ENCODE measurements at regions not wholly inside any gene's neighbourhood (a gene's known extent, or its start where the extent isn't known, plus 50 kb on each side); places are given as distances from the start of the nearest gene placed in this dataset.

DNA sequence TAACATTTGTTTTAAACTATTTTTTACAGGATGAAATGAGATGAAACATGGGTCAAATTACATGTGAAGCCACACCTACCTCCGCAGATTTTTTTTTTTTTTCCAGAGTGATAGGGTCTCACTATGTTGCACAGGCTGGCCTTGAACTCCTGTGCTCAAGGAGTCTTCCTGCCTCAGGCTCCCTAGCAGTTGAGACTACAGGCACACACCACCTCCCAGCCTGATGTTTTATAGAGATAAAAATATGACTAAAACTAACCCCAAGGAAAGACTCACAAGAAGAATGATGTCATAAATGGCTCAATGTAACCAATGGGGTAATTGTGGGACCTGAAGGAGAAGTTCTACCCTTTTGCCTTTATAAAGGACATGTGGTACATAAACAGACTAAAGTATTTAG is 52.3 kb upstream of the SOX6 start:
- TF ChIP-seq, protein P1, sequence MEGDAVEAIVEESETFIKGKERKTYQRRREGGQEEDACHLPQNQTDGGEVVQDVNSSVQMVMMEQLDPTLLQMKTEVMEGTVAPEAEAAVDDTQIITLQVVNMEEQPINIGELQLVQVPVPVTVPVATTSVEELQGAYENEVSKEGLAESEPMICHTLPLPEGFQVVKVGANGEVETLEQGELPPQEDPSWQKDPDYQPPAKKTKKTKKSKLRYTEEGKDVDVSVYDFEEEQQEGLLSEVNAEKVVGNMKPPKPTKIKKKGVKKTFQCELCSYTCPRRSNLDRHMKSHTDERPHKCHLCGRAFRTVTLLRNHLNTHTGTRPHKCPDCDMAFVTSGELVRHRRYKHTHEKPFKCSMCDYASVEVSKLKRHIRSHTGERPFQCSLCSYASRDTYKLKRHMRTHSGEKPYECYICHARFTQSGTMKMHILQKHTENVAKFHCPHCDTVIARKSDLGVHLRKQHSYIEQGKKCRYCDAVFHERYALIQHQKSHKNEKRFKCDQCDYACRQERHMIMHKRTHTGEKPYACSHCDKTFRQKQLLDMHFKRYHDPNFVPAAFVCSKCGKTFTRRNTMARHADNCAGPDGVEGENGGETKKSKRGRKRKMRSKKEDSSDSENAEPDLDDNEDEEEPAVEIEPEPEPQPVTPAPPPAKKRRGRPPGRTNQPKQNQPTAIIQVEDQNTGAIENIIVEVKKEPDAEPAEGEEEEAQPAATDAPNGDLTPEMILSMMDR (conservative IDR thresholded peaks at IDR 0.05 in 1 of 2, IDR thresholded peaks at IDR 0.05 in 1 of 2; ENCODE audit: low read depth in 1 of 2, low read length in 2 of 2): no peak
- no peak for TF ChIP-seq EZH2 (IDR thresholded peaks at IDR 0.05; ENCODE audit: low read length, missing control alignments)

Data from fibroblast of lung (primary cell).